NCI-H1930 (cell line): ENCODE measurements at regions not wholly inside any gene's neighbourhood (a gene's known extent, or its start where the extent isn't known, plus 50 kb on each side); places are given as distances from the start of the nearest gene placed in this dataset.
A peak's percentile ranks its signal among the peaks of the same experiment; 100 is the strongest.

Experiments used
- DNase-seq, 2 experiments: peaks; one replicate each; lab custom pipeline; 2025; lab: John Stamatoyannopoulos, UW

DNA sequence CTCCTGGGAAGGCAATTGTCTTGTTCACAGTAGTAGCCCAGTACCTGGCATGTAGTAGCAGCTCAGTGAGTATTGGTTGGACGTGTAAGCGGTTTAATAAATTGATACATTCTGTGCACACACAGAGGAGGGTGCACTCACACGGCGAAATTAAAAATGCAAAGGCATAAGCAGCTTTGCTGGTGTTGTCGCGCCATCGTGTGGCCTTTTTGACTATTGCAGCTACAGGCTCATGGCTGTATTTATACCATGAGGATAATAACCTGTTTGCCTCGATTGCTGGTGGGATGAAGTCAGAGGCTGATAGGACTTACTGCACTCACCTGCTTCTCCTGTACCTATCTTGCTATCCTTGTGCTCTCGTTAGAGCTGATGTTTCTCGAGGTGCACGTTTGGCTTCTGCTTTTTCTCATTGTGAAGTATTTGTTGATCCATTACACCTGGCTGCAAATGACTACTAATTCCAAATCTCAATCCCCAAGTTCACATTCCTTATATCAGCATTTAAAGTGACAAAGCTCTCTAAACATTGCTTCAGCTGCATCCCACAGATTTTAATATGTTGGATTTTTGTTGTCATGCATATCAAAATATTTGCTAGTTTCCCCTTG, 61.5 kb downstream of the TBXT start:
- DNase-seq, result peak; percentile 30 to 59

DNA sequence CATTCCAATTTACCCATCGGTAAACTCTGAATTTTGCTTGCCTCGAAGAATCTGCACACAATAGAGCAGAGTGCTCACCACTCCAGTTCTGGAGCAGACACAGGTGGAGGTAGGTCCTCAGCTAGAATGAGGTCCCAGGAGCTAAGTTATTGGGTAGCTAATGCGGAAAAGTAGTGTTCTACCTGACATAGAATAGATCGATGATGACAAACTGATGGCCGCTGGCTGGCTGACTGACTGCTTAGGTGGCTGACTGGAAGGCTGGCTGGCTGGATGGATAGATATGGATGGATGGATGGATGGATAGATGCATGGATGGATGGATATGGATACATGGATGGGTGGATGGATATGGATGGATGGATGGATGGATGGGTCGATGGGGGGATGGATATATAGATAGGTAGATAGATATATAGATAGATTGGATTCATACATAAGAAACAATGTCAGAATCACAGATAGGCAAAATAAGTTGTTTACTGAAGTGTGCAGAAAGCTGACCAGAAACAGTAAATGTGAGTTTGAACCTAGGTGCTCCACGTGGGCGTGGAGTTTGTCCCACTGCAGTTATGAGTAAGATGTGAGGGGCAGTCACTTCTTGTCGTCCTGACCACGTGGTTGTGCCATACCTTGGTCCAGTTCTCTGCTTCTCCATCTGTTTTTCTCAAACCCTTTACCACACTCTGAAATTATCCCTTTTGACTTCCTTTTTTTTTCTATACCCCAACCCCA, 62.1 kb downstream of the TBXT start:
- no peak for DNase-seq

DNA sequence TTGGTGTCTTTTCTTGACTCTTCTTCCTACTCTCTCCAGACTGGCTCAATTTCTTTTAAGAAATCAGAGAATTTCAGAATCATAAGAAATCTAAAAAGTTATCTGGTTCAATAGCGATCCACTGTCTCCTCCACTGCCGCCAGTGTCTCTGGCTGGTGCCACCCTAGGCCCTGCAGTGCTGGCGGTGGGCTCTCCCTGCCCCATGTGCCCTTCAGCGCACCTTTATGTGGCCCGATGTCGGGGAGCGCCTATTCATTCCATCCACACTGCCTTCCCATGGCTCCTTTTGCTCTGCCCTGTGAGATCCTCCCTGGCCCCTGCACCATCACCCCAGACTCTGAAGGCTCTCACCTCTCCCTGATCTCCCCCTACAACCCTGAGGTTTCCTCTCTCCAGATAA, 62.8 kb downstream of the TBXT start:
- no peak for DNase-seq

GRCh38 chr6:166104107-166104506, 63.5 kb downstream of the TBXT start:
- no peak for DNase-seq

DNA sequence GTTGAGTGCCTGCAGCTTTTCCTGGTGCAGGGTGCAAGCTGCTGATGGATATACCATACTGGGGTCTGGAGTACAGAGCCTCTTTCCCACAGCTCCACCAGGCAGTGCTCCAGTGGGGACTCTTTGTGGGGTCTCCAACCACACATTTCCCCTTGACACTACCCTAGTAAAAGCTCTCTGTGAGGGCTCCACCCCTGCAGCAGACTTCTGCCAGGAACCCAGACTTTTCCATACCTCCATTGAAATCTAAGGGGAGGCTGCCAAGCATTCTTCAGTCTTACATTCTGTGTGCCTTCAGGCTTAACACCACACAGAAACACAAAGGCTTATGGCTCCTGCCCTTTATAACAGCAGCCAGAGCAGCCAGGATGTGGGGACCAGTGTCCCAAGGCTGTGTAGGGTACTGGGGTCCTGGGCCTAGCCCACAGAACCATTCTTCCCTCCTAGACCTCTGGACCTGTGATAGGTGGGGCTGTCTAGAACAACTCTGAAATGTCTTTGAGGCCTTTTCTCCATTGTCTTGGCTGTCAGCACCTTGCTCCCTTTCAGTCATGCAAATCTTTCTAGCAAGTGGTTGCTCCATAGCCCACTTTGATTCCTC, 65.7 kb downstream of the TBXT start:
- no peak for DNase-seq

GRCh38 chr6:166097914-166098522, 69.6 kb downstream of the TBXT start:
- DNase-seq, result no peak

DNA sequence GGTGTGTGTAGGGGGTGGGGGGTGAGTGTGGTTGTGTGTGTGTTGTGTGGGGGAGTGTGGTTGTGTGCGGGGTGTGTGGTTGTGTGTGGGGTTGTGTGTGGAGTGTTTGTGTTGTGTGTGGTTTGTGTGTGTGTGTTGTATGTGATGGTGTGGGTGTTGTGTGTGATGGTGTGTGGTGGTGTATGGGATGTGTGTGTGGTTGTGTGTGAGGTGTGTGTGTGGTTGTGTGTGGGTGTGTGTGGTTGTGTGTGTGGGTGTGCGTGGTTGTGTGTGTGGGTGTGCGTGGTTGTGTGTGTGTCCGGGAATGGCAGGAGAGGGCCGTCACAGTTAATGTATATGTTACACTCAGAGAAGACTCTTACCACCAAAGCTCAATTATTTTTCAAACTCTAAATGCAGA, 79.8 kb downstream of the TBXT start:
- no peak for DNase-seq

- no peak for DNase-seq
Measured at GRCh38 chr6:166087246-166087645, 80.4 kb downstream of the TBXT start.

GRCh38 chr6:166085500-166085899, 82.2 kb downstream of the TBXT start:
- DNase-seq, result no peak

- no peak for DNase-seq
Measured at GRCh38 chr6:166084951-166085350, 82.7 kb downstream of the TBXT start.

DNA sequence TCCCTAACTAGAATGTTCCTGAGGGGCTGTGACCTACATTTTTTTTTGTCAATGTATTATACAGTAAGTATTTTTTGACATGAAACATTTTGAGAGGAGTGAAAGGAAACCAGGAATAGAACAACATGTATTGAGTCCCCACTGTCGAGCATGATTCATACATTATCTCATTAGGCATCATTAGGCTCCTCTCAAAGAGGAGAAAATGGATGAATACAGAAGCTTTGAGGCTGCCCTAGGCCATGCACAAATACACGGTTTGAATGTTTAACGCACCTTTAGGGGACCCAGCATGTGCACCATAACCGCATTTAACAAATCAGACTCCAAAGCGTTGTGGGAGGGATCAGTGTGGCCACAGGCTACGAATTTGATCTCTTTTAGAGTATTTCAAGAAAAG, 87.8 kb downstream of the TBXT start:
- DNase-seq, result no peak

DNA sequence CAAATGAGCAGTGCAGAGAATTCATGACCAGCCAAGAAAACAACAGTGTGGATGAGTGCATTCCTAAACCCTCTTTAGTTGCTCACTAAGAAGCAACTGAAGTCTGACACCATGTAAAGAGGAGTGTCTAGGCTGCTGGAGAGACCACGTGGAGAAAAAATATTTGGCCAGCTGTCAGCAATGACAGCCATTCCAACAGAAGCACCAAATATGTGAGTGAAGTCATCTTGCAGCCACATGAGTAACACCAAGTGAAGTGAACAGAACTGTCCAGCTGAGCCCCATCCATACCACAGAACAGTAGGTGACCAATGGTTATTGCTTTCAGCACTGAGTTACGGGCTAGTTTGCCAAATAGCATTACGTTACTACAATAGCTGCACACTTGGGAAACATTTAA, 89.4 kb downstream of the TBXT start:
- DNase-seq, result no peak

DNA sequence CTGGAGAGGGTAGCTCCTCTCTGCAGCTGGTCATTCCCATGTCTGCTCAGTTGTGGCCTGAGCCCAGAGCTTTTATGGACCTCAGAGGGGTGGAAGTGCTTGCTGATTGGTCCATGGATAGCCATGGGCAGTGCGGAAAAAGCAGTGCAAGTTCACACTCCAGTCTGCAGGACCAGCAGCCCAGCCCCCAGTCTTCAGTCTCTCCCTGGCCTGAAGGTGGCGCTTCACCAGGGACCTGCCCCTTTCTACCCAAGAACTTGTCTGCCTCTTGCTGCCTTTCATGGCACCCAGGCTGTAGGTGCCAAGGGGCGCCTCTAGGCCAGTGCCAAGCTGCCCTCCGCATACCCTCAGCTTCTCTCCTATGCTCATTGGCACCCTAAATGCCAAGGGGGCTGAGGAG, 91.0 kb downstream of the TBXT start:
- no peak for DNase-seq

DNA sequence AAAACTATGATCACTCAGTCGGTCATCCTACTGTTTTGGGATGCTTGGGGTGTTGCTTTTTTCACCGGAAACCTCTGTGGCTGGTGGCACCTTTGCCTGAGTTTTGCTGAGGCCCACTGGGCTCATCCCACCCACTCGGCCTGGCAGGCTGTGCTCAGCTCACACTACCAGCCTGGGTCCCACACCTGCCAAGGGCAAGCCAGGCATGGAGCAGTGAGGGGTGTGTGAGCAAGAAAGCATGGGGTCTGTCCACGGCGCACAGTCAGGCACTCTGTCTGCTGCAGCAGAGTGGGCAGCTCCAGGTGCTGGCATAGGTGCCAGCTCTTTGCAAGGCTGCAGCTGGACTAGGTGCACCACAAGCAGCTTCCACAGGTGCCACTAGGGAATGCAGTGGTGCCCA, 91.7 kb downstream of the TBXT start:
- no peak for DNase-seq

- DNase-seq, result no peak
Measured at GRCh38 chr6:166075186-166075585, 92.5 kb downstream of the TBXT start.

- no peak for DNase-seq
Measured at GRCh38 chr6:166073082-166073481, 94.6 kb downstream of the TBXT start.

- no peak for DNase-seq
Measured at GRCh38 chr6:166068768-166069167, 98.9 kb downstream of the TBXT start.

DNA sequence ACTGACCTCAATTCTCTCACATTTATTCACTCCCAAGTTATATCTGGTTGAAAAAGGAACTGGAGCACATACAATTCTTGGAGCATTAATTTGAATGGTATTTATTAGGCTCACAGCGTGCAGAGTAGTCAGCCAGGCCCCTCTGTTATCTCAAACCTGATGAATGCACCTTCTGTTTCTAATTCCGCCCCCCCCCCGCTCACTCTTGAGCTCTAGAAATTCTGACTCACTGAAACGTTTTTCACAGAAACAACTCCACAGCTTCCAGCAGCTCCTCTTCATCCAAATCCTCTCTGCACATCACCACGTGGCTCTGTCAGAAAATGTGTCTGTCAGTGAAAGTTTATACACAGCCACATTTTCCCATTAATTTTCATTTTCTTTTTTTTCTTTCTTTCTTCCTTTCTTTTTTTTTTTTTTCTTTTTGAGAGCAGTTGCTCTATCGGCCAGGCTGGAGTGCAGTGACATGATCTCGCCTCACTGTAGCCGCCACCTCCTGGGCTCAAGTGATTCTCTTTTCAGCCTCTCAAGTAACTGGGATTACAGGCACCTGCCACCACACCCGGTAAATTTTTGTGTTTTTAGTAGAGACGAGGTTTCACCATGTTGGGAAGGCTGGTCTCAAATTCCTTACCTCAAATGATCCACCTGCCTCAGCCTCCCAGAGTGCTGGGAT, 109.4 kb downstream of the TBXT start:
- no peak for DNase-seq

GRCh38 chr6:166057431-166057830, 110.2 kb downstream of the TBXT start:
- DNase-seq, result no peak

- DNase-seq, result no peak
Measured at GRCh38 chr6:166056637-166057036, 111.0 kb downstream of the TBXT start.

DNA sequence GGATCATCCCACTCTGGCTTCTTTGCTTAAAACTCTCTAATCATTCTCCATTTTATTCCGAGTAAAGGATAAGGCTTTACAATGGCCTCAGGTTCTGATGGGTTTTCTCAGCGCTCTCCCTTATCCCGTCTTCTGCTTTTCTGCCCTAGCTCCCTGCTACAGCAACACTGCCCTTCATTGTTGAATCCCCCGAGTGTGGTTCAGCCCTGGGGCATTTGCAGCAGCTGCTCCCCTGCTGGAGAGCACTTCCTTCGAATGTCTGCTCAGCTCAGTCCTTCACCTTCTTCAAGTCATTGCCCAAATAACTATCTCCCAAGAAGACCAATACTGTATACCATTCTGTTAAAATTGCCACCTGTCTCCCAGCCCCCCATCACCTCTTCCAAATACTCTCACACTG, 111.8 kb downstream of the TBXT start:
- DNase-seq, result no peak

- DNase-seq, result no peak
Measured at GRCh38 chr6:166052837-166053236, 114.8 kb downstream of the TBXT start.

- no peak for DNase-seq
Measured at GRCh38 chr6:166050559-166050958, 117.1 kb downstream of the TBXT start.
